ENCODE measurements at regions not wholly inside any gene's neighbourhood (a gene's known extent, or its start where the extent isn't known, plus 50 kb on each side); places are given as distances from the start of the nearest gene placed in this dataset.

GRCh38 chr1:90341516-90341915 lies 346.6 kb downstream of the ZNF326 start:
- ChIA-PET POLR2A (no interaction called here), CTCF (interaction anchor here (1.1 kb wide), 1 partner anchor 10 kb away, joined by 3 read pairs; no protein-coding TSS in a partner anchor)
- WGBS (ENCODE audit: insufficient coverage): no CpG with 5 or more reads among the region's 1 CpG
- Histone ChIP-seq H3K36me3 (ENCODE audit: control insufficient read depth in 4 of 4, insufficient read depth in 4 of 4, low read length in 3 of 4) (no peaks in the 10 kb centered on the region), H3K27ac (ENCODE audit: insufficient read depth in 1 of 2, low read depth in 1 of 2, low read length in 2 of 2, poor library complexity in 1 of 2, severe bottlenecking in 2 of 2) (no peak overlapping the region), H3K4me3 (ENCODE audit: control insufficient read depth in 1 of 7, extremely low read depth in 1 of 7, insufficient read depth in 4 of 7, low read depth in 2 of 7, low read length in 6 of 7) (no peak overlapping the region), H3K27me3 (replicated peaks in 2 of 5; ENCODE audit: control insufficient read depth in 4 of 5, insufficient read depth in 5 of 5, low read length in 4 of 5) (peaks cover 0 to 15% (median 0%) of the 10 kb centered on the region in 5 experiments), H3K4me1 (ENCODE audit: control extremely low read depth in 1 of 4, control insufficient read depth in 4 of 4, insufficient read depth in 4 of 4, low read length in 3 of 4) (peaks cover 11 to 34% (median 27%) of the 10 kb centered on the region in 4 experiments), H3K9me3 (ENCODE audit: control extremely low read depth in 1 of 5, control insufficient read depth in 4 of 5, insufficient read depth in 2 of 5, low read depth in 1 of 5, low read length in 4 of 5) (no peaks in the 10 kb centered on the region)
- DNase-seq: peak in 1 of 3 donors; percentile 23

GRCh38 chr1:90340606-90341005 lies 345.7 kb downstream of the ZNF326 start:
- peaks cover 11 to 34% (median 27%) of the 10 kb centered on the region in 4 experiments for H3K4me1 ChIP-seq (ENCODE audit: control extremely low read depth in 1 of 4, control insufficient read depth in 4 of 4, insufficient read depth in 4 of 4, low read length in 3 of 4)
- no peak overlapping the region for H3K27ac ChIP-seq (ENCODE audit: insufficient read depth in 1 of 2, low read depth in 1 of 2, low read length in 2 of 2, poor library complexity in 1 of 2, severe bottlenecking in 2 of 2)
- ChIA-PET CTCF (interaction anchor here (1.1 kb wide), 1 partner anchor 11 kb away, joined by 3 read pairs; no protein-coding TSS in a partner anchor), POLR2A (no interaction called here)
- WGBS (ENCODE audit: insufficient coverage): no CpG with 5 or more reads among the region's 2 CpGs
- no peaks in the 10 kb centered on the region for H3K9me3 ChIP-seq (ENCODE audit: control extremely low read depth in 1 of 5, control insufficient read depth in 4 of 5, insufficient read depth in 2 of 5, low read depth in 1 of 5, low read length in 4 of 5)
- peaks cover 0 to 14% (median 0%) of the 10 kb centered on the region in 5 experiments for H3K27me3 ChIP-seq (replicated peaks in 2 of 5; ENCODE audit: control insufficient read depth in 4 of 5, insufficient read depth in 5 of 5, low read length in 4 of 5)
- H3K36me3 ChIP-seq (ENCODE audit: control insufficient read depth in 4 of 4, insufficient read depth in 4 of 4, low read length in 3 of 4): no peaks in the 10 kb centered on the region
- H3K4me3 ChIP-seq (ENCODE audit: control insufficient read depth in 1 of 7, extremely low read depth in 1 of 7, insufficient read depth in 4 of 7, low read depth in 2 of 7, low read length in 6 of 7): peak overlapping the region in 3 of 7 experiments; percentile 21 to 54 (median 23)
- peak; percentile 69 to 94 (median 91) for DNase-seq

GRCh38 chr1:90339811-90340210 lies 344.9 kb downstream of the ZNF326 start:
- ChIA-PET POLR2A (no interaction called here), CTCF (interaction anchor here (1.3 kb wide), 1 partner anchor 13 kb away, joined by 3 read pairs; no protein-coding TSS in a partner anchor)
- no peak overlapping the region for H3K27ac ChIP-seq (ENCODE audit: insufficient read depth in 1 of 2, low read depth in 1 of 2, low read length in 2 of 2, poor library complexity in 1 of 2, severe bottlenecking in 2 of 2)
- peaks cover 0 to 10% (median 0%) of the 10 kb centered on the region in 5 experiments for H3K27me3 ChIP-seq (replicated peaks in 2 of 5; ENCODE audit: control insufficient read depth in 4 of 5, insufficient read depth in 5 of 5, low read length in 4 of 5)
- H3K36me3 ChIP-seq (ENCODE audit: control insufficient read depth in 4 of 4, insufficient read depth in 4 of 4, low read length in 3 of 4): no peaks in the 10 kb centered on the region
- no peaks in the 10 kb centered on the region for H3K9me3 ChIP-seq (ENCODE audit: control extremely low read depth in 1 of 5, control insufficient read depth in 4 of 5, insufficient read depth in 2 of 5, low read depth in 1 of 5, low read length in 4 of 5)
- peak; percentile 30 to 81 (median 78) for DNase-seq
- WGBS (ENCODE audit: insufficient coverage): no CpG with 5 or more reads among the region's 2 CpGs
- H3K4me3 ChIP-seq (ENCODE audit: control insufficient read depth in 1 of 7, extremely low read depth in 1 of 7, insufficient read depth in 4 of 7, low read depth in 2 of 7, low read length in 6 of 7): peak overlapping the region in 4 of 7 experiments; percentile 1 to 54 (median 18)
- H3K4me1 ChIP-seq (ENCODE audit: control extremely low read depth in 1 of 4, control insufficient read depth in 4 of 4, insufficient read depth in 4 of 4, low read length in 3 of 4): peaks cover 11 to 34% (median 27%) of the 10 kb centered on the region in 4 experiments

- POLR2A ChIA-PET: no interaction called here
- Histone ChIP-seq H3K27me3 (replicated peaks in 2 of 5; ENCODE audit: control insufficient read depth in 4 of 5, insufficient read depth in 5 of 5, low read length in 4 of 5) (no peaks in the 10 kb centered on the region), H3K9me3 (ENCODE audit: control extremely low read depth in 1 of 5, control insufficient read depth in 4 of 5, insufficient read depth in 2 of 5, low read depth in 1 of 5, low read length in 4 of 5) (no peaks in the 10 kb centered on the region), H3K36me3 (ENCODE audit: control insufficient read depth in 4 of 4, insufficient read depth in 4 of 4, low read length in 3 of 4) (no peaks in the 10 kb centered on the region), H3K4me3 (ENCODE audit: control insufficient read depth in 1 of 7, extremely low read depth in 1 of 7, insufficient read depth in 4 of 7, low read depth in 2 of 7, low read length in 6 of 7) (no peak overlapping the region), H3K4me1 (ENCODE audit: control extremely low read depth in 1 of 4, control insufficient read depth in 4 of 4, insufficient read depth in 4 of 4, low read length in 3 of 4) (peaks cover 11 to 33% (median 27%) of the 10 kb centered on the region in 4 experiments), H3K27ac (ENCODE audit: insufficient read depth in 1 of 2, low read depth in 1 of 2, low read length in 2 of 2, poor library complexity in 1 of 2, severe bottlenecking in 2 of 2) (no peak overlapping the region)
- no peak for DNase-seq
- WGBS (ENCODE audit: insufficient coverage): 92% methylated on average over 4 of the region's 8 CpGs
- CTCF ChIA-PET: no interaction called here
Observed at GRCh38 chr1:90336552-90337324, 341.8 kb downstream of the ZNF326 start.

GRCh38 chr1:90335558-90335957 lies 340.6 kb downstream of the ZNF326 start:
- Histone ChIP-seq H3K27ac (ENCODE audit: insufficient read depth in 1 of 2, low read depth in 1 of 2, low read length in 2 of 2, poor library complexity in 1 of 2, severe bottlenecking in 2 of 2) (no peak overlapping the region), H3K4me3 (ENCODE audit: control insufficient read depth in 1 of 7, extremely low read depth in 1 of 7, insufficient read depth in 4 of 7, low read depth in 2 of 7, low read length in 6 of 7) (no peak overlapping the region), H3K9me3 (ENCODE audit: control extremely low read depth in 1 of 5, control insufficient read depth in 4 of 5, insufficient read depth in 2 of 5, low read depth in 1 of 5, low read length in 4 of 5) (no peaks in the 10 kb centered on the region), H3K27me3 (replicated peaks in 2 of 5; ENCODE audit: control insufficient read depth in 4 of 5, insufficient read depth in 5 of 5, low read length in 4 of 5) (no peaks in the 10 kb centered on the region), H3K4me1 (ENCODE audit: control extremely low read depth in 1 of 4, control insufficient read depth in 4 of 4, insufficient read depth in 4 of 4, low read length in 3 of 4) (peaks cover 11 to 22% (median 18%) of the 10 kb centered on the region in 4 experiments), H3K36me3 (ENCODE audit: control insufficient read depth in 4 of 4, insufficient read depth in 4 of 4, low read length in 3 of 4) (no peaks in the 10 kb centered on the region)
- WGBS (ENCODE audit: insufficient coverage): 100% methylated on average over 1 of the region's 3 CpGs
- ChIA-PET POLR2A (no interaction called here), CTCF (no interaction called here)
- no peak for DNase-seq

GRCh38 chr1:90334137-90334536 lies 339.2 kb downstream of the ZNF326 start:
- CTCF ChIA-PET: no interaction called here
- WGBS (ENCODE audit: insufficient coverage): 90% methylated on average over 5 of the region's 5 CpGs
- Histone ChIP-seq H3K9me3 (ENCODE audit: control extremely low read depth in 1 of 5, control insufficient read depth in 4 of 5, insufficient read depth in 2 of 5, low read depth in 1 of 5, low read length in 4 of 5) (no peaks in the 10 kb centered on the region), H3K27me3 (replicated peaks in 2 of 5; ENCODE audit: control insufficient read depth in 4 of 5, insufficient read depth in 5 of 5, low read length in 4 of 5) (no peaks in the 10 kb centered on the region), H3K36me3 (ENCODE audit: control insufficient read depth in 4 of 4, insufficient read depth in 4 of 4, low read length in 3 of 4) (no peaks in the 10 kb centered on the region), H3K4me3 (ENCODE audit: control insufficient read depth in 1 of 7, extremely low read depth in 1 of 7, insufficient read depth in 4 of 7, low read depth in 2 of 7, low read length in 6 of 7) (no peak overlapping the region), H3K4me1 (ENCODE audit: control extremely low read depth in 1 of 4, control insufficient read depth in 4 of 4, insufficient read depth in 4 of 4, low read length in 3 of 4) (peaks cover 0 to 8% (median 4%) of the 10 kb centered on the region in 4 experiments), H3K27ac (ENCODE audit: insufficient read depth in 1 of 2, low read depth in 1 of 2, low read length in 2 of 2, poor library complexity in 1 of 2, severe bottlenecking in 2 of 2) (no peak overlapping the region)
- peak in 1 of 3 donors; percentile 22 for DNase-seq
- POLR2A ChIA-PET: no interaction called here

- ChIA-PET POLR2A (interaction anchor here (0.6 kb wide), 1 partner anchor 21 kb away, joined by 3 read pairs; no protein-coding TSS in a partner anchor), CTCF (no interaction called here)
- Histone ChIP-seq H3K9me3 (ENCODE audit: control extremely low read depth in 1 of 5, control insufficient read depth in 4 of 5, insufficient read depth in 2 of 5, low read depth in 1 of 5, low read length in 4 of 5) (no peaks in the 10 kb centered on the region), H3K4me1 (ENCODE audit: control extremely low read depth in 1 of 4, control insufficient read depth in 4 of 4, insufficient read depth in 4 of 4, low read length in 3 of 4) (peaks cover 9 to 20% (median 14%) of the 10 kb centered on the region in 4 experiments), H3K36me3 (ENCODE audit: control insufficient read depth in 4 of 4, insufficient read depth in 4 of 4, low read length in 3 of 4) (no peaks in the 10 kb centered on the region), H3K4me3 (ENCODE audit: control insufficient read depth in 1 of 7, extremely low read depth in 1 of 7, insufficient read depth in 4 of 7, low read depth in 2 of 7, low read length in 6 of 7) (no peak overlapping the region), H3K27me3 (replicated peaks in 2 of 5; ENCODE audit: control insufficient read depth in 4 of 5, insufficient read depth in 5 of 5, low read length in 4 of 5) (peaks cover 0 to 3% (median 0%) of the 10 kb centered on the region in 5 experiments), H3K27ac (ENCODE audit: insufficient read depth in 1 of 2, low read depth in 1 of 2, low read length in 2 of 2, poor library complexity in 1 of 2, severe bottlenecking in 2 of 2) (no peak overlapping the region)
- DNase-seq: peak; percentile 29 to 87 (median 81)
- 0% methylated on average over 2 of the region's 3 CpGs for WGBS (ENCODE audit: insufficient coverage)
Observed at GRCh38 chr1:90325168-90325567, 330.3 kb downstream of the ZNF326 start.
